ENCODE measurements at regions not wholly inside any gene's neighbourhood (a gene's known extent, or its start where the extent isn't known, plus 50 kb on each side); places are given as distances from the start of the nearest gene placed in this dataset.

DNA sequence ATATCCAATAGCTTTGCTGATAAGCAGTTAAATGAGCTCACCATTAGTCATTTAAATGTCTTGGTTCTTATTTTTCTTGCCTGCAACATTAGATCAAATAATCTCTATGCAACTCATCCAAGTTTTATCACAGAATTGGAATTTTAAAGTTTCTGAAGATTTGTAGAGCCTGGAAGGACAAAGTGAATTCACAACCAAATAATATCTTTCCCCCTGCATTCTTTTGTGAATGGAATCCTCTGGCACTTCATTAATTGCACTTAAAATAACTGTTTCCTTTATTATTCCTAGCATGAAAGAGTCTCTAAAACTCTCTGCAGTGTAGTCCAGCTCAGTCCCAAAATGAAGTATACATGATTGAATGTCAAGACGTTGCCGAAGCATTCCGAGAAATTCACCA, 345.6 kb upstream of the TGFBR2 start (continued):
- TF ChIP-seq, protein P1, sequence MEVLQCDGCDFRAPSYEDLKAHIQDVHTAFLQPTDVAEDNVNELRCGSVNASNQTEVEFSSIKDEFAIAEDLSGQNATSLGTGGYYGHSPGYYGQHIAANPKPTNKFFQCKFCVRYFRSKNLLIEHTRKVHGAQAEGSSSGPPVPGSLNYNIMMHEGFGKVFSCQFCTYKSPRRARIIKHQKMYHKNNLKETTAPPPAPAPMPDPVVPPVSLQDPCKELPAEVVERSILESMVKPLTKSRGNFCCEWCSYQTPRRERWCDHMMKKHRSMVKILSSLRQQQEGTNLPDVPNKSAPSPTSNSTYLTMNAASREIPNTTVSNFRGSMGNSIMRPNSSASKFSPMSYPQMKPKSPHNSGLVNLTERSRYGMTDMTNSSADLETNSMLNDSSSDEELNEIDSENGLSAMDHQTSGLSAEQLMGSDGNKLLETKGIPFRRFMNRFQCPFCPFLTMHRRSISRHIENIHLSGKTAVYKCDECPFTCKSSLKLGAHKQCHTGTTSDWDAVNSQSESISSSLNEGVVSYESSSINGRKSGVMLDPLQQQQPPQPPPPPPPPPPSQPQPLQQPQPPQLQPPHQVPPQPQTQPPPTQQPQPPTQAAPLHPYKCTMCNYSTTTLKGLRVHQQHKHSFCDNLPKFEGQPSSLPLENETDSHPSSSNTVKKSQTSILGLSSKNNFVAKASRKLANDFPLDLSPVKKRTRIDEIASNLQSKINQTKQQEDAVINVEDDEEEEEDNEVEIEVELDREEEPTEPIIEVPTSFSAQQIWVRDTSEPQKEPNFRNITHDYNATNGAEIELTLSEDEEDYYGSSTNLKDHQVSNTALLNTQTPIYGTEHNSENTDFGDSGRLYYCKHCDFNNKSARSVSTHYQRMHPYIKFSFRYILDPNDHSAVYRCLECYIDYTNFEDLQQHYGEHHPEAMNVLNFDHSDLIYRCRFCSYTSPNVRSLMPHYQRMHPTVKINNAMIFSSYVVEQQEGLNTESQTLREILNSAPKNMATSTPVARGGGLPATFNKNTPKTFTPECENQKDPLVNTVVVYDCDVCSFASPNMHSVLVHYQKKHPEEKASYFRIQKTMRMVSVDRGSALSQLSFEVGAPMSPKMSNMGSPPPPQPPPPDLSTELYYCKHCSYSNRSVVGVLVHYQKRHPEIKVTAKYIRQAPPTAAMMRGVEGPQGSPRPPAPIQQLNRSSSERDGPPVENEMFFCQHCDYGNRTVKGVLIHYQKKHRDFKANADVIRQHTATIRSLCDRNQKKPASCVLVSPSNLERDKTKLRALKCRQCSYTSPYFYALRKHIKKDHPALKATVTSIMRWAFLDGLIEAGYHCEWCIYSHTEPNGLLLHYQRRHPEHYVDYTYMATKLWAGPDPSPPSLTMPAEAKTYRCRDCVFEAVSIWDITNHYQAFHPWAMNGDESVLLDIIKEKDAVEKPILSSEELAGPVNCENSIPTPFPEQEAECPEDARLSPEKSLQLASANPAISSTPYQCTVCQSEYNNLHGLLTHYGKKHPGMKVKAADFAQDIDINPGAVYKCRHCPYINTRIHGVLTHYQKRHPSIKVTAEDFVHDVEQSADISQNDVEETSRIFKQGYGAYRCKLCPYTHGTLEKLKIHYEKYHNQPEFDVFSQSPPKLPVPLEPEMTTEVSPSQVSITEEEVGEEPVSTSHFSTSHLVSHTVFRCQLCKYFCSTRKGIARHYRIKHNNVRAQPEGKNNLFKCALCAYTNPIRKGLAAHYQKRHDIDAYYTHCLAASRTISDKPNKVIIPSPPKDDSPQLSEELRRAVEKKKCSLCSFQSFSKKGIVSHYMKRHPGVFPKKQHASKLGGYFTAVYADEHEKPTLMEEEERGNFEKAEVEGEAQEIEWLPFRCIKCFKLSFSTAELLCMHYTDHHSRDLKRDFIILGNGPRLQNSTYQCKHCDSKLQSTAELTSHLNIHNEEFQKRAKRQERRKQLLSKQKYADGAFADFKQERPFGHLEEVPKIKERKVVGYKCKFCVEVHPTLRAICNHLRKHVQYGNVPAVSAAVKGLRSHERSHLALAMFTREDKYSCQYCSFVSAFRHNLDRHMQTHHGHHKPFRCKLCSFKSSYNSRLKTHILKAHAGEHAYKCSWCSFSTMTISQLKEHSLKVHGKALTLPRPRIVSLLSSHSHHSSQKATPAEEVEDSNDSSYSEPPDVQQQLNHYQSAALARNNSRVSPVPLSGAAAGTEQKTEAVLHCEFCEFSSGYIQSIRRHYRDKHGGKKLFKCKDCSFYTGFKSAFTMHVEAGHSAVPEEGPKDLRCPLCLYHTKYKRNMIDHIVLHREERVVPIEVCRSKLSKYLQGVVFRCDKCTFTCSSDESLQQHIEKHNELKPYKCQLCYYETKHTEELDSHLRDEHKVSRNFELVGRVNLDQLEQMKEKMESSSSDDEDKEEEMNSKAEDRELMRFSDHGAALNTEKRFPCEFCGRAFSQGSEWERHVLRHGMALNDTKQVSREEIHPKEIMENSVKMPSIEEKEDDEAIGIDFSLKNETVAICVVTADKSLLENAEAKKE (CRISPR knock-in tag; IDR thresholded peaks at IDR 0.05): no peak
- no peak for TF ChIP-seq EZH2 (IDR thresholded peaks at IDR 0.05; ENCODE audit: low read depth, unreplicated experiment)

DNA sequence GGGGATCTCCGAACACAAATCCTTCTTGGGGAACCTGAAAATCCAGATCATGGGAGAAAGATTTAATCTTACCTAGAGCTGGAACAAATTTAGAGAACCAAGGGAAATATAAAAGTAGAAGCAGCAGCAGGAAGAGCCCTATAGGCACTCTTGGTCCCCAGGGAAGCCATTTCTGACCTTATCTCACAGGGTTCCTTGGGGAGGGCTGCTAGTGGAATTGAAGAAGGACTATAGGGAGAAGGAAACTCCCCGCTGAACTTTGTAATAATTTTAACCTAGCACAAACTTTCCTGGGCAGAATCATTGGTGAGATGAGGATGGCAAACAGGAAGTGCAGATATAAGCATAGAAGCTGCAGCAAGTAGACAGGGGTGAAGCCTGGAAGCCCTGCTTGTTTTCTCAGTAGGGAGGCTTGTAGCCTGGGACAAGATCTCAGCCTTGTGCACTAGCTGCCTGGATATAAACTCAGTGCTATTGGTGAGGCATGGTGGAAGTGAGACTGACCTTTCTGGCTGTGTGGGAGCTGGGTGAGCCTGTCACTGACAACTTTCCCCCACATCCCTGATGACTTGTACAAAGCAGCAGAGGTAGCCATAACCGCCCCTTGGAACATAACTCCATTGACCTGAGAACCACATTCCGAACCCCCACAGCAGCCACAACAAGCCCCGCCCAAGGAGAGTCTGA, 343.0 kb upstream of the TGFBR2 start:
- Histone ChIP-seq H2AFZ (no peak overlapping the region), H3K4me3 (no peak overlapping the region), H3K4me2 (no peak overlapping the region), H3K9me2 (ENCODE audit: insufficient read depth) (peaks cover 5% of the 10 kb centered on the region; the same call in 1 of the 2 replicates), H4K20me1 (replicated peaks; ENCODE audit: insufficient read depth) (no peaks in the 10 kb centered on the region), H3K27me3 (ENCODE audit: insufficient read depth) (no peaks in the 10 kb centered on the region), H3F3A (replicated peaks; ENCODE audit: low read depth) (no peaks in the 10 kb centered on the region), H3K79me2 (replicated peaks; ENCODE audit: insufficient read depth) (no peaks in the 10 kb centered on the region), H3K27ac (ENCODE audit: low read depth) (no peak overlapping the region), H3K4me1 (ENCODE audit: insufficient read depth) (peaks cover 10% of the 10 kb centered on the region), H3K36me3 (ENCODE audit: insufficient read depth) (no peaks in the 10 kb centered on the region; the same call in 1 of the 2 replicates)
- peaks cover 27% of the 10 kb centered on the region for H3K9me3 Mint-ChIP-seq
- peaks cover 26% of the 10 kb centered on the region for H3K4me1 Mint-ChIP-seq
- TF ChIP-seq ZNF114 (CRISPR knock-in tag; IDR thresholded peaks at IDR 0.05) (no peak), EZH2phosphoT487 (IDR thresholded peaks at IDR 0.05; ENCODE audit: unreplicated experiment) (no peak)
- H3K4me3 Mint-ChIP-seq: no peak overlapping the region
- DNase-seq (ENCODE audit: low spot score) (no peak), ATAC-seq (no peak)
- H3K27ac Mint-ChIP-seq: no peak overlapping the region
- H3K36me3 Mint-ChIP-seq (ENCODE audit: low read depth): peaks cover 32% of the 10 kb centered on the region
- H3K27me3 Mint-ChIP-seq (ENCODE audit: insufficient read depth, low read depth, poor library complexity): peaks cover 5% of the 10 kb centered on the region

Data from GM23338 (cell line).